ENCODE measurements at regions not wholly inside any gene's neighbourhood (a gene's known extent, or its start where the extent isn't known, plus 50 kb on each side); places are given as distances from the start of the nearest gene placed in this dataset.

DNA sequence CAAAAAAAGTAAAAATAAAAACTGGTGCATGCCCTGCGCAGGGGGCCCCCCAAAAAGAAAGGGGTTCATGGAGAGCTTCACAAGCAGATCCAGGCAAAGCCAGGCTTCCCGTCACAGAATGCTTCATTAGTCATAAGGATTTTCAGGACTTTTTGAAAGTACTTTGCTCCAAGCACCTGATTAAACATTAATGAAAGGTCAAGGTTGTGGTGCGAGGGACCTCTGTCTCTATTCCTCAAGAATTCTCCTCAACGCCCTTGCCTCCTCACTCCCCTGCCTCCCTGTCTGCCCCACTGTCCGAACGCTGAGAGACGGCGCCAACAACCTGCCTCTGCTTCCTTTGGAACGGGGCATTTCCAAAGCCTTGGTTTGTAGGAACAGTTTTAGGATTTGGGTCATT is 240.1 kb upstream of the IGF1R start:
- POLR2A ChIA-PET: no interaction called here
- CTCF ChIA-PET (ENCODE audit: low intra/inter-chr PET ratio): no interaction called here
- in situ Hi-C loops (cut with MboI) (no loop called here), intact Hi-C loops (cut with micrococcal nuclease) (no loop called here)
- TF ChIP-seq, protein P1, sequence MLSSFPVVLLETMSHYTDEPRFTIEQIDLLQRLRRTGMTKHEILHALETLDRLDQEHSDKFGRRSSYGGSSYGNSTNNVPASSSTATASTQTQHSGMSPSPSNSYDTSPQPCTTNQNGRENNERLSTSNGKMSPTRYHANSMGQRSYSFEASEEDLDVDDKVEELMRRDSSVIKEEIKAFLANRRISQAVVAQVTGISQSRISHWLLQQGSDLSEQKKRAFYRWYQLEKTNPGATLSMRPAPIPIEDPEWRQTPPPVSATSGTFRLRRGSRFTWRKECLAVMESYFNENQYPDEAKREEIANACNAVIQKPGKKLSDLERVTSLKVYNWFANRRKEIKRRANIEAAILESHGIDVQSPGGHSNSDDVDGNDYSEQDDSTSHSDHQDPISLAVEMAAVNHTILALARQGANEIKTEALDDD (IDR thresholded peaks at IDR 0.05): no peak
- TF ChIP-seq FOXK1 (CRISPR knock-in tag; IDR thresholded peaks at IDR 0.05; ENCODE audit: borderline replicate concordance) (no peak), DIDO1 (tag; IDR thresholded peaks at IDR 0.05; ENCODE audit: low read depth) (no peak), EWSR1 (IDR thresholded peaks at IDR 0.05; ENCODE audit: borderline replicate concordance, low read depth, partially characterized antibody) (no peak), SMARCA5 (IDR thresholded peaks at IDR 0.05) (no peak), ASH1L (IDR thresholded peaks at IDR 0.05; ENCODE audit: borderline replicate concordance, low read depth, partially characterized antibody) (no peak), MEF2D (tag; conservative IDR thresholded peaks at IDR 0.05; ENCODE audit: low read depth) (no peak), HDAC1 (IDR thresholded peaks at IDR 0.05) (no peak), SREBF1 (IDR thresholded peaks at IDR 0.05; ENCODE audit: borderline replicate concordance, low read depth, low read length) (no peak)
- TF ChIP-seq, protein P2, sequence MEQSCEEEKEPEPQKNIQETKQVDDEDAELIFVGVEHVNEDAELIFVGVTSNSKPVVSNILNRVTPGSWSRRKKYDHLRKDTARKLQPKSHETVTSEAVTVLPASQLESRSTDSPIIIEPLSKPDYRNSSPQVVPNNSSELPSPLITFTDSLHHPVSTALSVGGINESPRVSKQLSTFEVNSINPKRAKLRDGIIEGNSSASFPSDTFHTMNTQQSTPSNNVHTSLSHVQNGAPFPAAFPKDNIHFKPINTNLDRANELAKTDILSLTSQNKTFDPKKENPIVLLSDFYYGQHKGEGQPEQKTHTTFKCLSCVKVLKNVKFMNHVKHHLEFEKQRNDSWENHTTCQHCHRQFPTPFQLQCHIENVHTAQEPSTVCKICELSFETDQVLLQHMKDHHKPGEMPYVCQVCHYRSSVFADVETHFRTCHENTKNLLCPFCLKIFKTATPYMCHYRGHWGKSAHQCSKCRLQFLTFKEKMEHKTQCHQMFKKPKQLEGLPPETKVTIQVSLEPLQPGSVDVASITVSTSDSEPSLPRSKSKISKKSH (CRISPR knock-in tag; IDR thresholded peaks at IDR 0.05): no peak
- TF ChIP-seq, protein P3, sequence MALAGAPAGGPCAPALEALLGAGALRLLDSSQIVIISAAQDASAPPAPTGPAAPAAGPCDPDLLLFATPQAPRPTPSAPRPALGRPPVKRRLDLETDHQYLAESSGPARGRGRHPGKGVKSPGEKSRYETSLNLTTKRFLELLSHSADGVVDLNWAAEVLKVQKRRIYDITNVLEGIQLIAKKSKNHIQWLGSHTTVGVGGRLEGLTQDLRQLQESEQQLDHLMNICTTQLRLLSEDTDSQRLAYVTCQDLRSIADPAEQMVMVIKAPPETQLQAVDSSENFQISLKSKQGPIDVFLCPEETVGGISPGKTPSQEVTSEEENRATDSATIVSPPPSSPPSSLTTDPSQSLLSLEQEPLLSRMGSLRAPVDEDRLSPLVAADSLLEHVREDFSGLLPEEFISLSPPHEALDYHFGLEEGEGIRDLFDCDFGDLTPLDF (CRISPR knock-in tag; IDR thresholded peaks at IDR 0.05): no peak
- TF ChIP-seq, protein P4, sequence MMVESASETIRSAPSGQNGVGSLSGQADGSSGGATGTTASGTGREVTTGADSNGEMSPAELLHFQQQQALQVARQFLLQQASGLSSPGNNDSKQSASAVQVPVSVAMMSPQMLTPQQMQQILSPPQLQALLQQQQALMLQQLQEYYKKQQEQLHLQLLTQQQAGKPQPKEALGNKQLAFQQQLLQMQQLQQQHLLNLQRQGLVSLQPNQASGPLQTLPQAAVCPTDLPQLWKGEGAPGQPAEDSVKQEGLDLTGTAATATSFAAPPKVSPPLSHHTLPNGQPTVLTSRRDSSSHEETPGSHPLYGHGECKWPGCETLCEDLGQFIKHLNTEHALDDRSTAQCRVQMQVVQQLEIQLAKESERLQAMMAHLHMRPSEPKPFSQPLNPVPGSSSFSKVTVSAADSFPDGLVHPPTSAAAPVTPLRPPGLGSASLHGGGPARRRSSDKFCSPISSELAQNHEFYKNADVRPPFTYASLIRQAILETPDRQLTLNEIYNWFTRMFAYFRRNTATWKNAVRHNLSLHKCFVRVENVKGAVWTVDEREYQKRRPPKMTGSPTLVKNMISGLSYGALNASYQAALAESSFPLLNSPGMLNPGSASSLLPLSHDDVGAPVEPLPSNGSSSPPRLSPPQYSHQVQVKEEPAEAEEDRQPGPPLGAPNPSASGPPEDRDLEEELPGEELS (CRISPR knock-in tag; IDR thresholded peaks at IDR 0.05; ENCODE audit: borderline replicate concordance): no peak
- no peak for DNase-seq (ENCODE audit: extremely low read depth in 1 of 4, low spot score in 3 of 4)
- no peak for FAIRE-seq
- Histone ChIP-seq H3K9me1 (ENCODE audit: control insufficient read depth, insufficient read depth, low read length) (no peaks in the 10 kb centered on the region), H3K27me3 (ENCODE audit: control insufficient read depth in 2 of 2, insufficient read depth in 2 of 2, low read length in 2 of 2) (peaks cover 3 to 15% of the 10 kb centered on the region in 2 experiments; a peak in 3 of 5 replicates), H3K4me3 (no peak overlapping the region), H4K20me1 (replicated peaks; ENCODE audit: control insufficient read depth, insufficient read depth, low read length) (no peaks in the 10 kb centered on the region), H3K9me3 (replicated peaks; ENCODE audit: control insufficient read depth, insufficient read depth, low read depth, low read length) (no peaks in the 10 kb centered on the region), H2AFZ (ENCODE audit: low read depth, low read length) (no peak overlapping the region), H3K4me1 (replicated peaks in 1 of 2; ENCODE audit: control insufficient read depth in 2 of 2, insufficient read depth in 2 of 2, low read length in 2 of 2) (no peaks in the 10 kb centered on the region), H3K79me2 (ENCODE audit: control insufficient read depth, insufficient read depth, low read length) (no peaks in the 10 kb centered on the region), H3K27ac (ENCODE audit: extremely low read depth, low read depth, low read length) (no peak overlapping the region), H3K36me3 (ENCODE audit: control insufficient read depth, insufficient read depth, low read length) (no peaks in the 10 kb centered on the region), H3K9ac (ENCODE audit: insufficient read depth in 1 of 2, low read depth in 2 of 2, low read length in 2 of 2) (no peak overlapping the region), H3K4me2 (ENCODE audit: insufficient read depth, low read length) (no peak overlapping the region)
- WGBS (ENCODE audit: insufficient coverage, low coverage, missing lambda C conversion rate): 0% methylated on average over 8 of the region's 9 CpGs
- BruUV-seq (replicated peaks): no TSS peak
- no peak for ATAC-seq
